NB4 (cell line): ENCODE measurements at regions not wholly inside any gene's neighbourhood (a gene's known extent, or its start where the extent isn't known, plus 50 kb on each side); places are given as distances from the start of the nearest gene placed in this dataset.
"Not testable (repeated sequence)": the region's sequence is repeated elsewhere in the genome, so short reads cannot be mapped to it uniquely, and the experiment has no call there.

Experiments used
- MYC ChIP-seq: IDR thresholded peaks from 2 replicates; pipeline ENCODE4 v1.6.1; 2011; ENCODE audit warnings: low read depth, low read length
- POLR2A ChIP-seq: IDR thresholded peaks from 2 replicates; pipeline ENCODE4 v1.6.1; 2011; ENCODE audit warnings: mild to moderate bottlenecking; ENCODE audit not compliant: insufficient read length; ENCODE audit errors: extremely low read depth
- TF ChIP-seq, protein P1 (sequence below): IDR thresholded peaks from one replicate; pipeline ENCODE4 v1.5.1; 2012; ENCODE audit warnings: low read depth, low read length

DNA sequence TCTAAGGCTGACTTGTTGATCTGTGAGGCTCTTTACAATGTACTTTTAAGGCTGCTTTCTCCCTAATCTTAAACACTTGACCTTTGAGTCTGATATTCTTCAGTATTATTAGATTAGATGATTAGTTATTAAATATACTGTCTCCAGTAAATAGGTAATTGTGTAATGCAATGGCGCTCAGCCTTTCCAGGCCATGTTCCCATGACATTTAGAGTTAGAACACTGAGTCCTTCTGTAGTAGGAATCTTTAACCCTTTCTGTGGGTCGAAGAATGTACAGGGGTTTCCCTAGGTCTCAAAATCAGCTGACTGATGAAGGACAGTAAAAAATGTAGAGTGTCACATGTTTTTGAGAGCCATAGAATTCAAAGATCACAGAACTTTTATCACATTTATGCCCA is 104.4 kb downstream of the LMO4 start:
- TF ChIP-seq, protein P1, sequence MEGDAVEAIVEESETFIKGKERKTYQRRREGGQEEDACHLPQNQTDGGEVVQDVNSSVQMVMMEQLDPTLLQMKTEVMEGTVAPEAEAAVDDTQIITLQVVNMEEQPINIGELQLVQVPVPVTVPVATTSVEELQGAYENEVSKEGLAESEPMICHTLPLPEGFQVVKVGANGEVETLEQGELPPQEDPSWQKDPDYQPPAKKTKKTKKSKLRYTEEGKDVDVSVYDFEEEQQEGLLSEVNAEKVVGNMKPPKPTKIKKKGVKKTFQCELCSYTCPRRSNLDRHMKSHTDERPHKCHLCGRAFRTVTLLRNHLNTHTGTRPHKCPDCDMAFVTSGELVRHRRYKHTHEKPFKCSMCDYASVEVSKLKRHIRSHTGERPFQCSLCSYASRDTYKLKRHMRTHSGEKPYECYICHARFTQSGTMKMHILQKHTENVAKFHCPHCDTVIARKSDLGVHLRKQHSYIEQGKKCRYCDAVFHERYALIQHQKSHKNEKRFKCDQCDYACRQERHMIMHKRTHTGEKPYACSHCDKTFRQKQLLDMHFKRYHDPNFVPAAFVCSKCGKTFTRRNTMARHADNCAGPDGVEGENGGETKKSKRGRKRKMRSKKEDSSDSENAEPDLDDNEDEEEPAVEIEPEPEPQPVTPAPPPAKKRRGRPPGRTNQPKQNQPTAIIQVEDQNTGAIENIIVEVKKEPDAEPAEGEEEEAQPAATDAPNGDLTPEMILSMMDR, result not testable (repeated sequence)
- TF ChIP-seq POLR2A, MYC: not testable (repeated sequence)
